ENCODE measurements at regions not wholly inside any gene's neighbourhood (a gene's known extent, or its start where the extent isn't known, plus 50 kb on each side); places are given as distances from the start of the nearest gene placed in this dataset.

DNA sequence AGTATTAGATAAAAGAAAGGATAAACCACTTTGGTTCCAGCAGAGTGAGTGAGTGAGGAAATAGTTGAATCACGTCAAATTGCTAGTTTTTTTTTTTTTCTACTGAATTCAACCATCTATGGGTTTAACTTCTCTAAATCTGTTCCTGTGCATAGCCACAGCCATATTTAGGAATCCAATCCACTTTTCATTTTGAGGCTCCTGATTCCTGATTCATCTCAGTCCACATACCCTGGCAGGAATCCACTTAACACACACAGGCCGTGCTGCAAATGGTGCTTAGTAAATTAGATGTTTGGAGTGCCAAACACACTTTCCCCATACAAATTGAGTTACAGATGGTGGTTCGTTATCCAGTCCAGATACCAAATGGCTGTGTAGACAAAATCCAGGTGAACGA lies 220.3 kb downstream of the ALDH8A1 start:
- TF ChIP-seq, protein P1, sequence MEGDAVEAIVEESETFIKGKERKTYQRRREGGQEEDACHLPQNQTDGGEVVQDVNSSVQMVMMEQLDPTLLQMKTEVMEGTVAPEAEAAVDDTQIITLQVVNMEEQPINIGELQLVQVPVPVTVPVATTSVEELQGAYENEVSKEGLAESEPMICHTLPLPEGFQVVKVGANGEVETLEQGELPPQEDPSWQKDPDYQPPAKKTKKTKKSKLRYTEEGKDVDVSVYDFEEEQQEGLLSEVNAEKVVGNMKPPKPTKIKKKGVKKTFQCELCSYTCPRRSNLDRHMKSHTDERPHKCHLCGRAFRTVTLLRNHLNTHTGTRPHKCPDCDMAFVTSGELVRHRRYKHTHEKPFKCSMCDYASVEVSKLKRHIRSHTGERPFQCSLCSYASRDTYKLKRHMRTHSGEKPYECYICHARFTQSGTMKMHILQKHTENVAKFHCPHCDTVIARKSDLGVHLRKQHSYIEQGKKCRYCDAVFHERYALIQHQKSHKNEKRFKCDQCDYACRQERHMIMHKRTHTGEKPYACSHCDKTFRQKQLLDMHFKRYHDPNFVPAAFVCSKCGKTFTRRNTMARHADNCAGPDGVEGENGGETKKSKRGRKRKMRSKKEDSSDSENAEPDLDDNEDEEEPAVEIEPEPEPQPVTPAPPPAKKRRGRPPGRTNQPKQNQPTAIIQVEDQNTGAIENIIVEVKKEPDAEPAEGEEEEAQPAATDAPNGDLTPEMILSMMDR (IDR thresholded peaks at IDR 0.05; ENCODE audit: extremely low read depth, missing control alignments): no peak
- DNase-seq (ENCODE audit: low spot score): no peak

DNA sequence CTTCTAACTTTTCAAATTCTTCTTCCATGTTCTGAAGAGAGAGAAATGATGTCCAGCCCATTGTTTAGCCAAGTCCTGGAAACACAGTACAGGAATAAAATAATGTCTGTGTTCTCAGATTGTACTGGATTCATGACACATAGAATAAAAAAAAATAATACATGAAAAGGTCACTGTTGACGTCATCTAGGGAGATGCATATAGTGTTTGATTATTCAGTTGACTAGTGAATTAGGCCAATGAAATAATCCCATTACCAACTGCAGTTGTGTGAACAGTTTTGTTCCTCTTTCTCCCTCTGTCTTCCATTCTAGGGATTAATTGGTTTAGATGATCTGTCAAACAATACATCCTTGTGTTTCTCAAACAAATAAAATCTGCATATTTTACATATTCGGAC lies 222.8 kb downstream of the ALDH8A1 start:
- TF ChIP-seq, protein P1 (IDR thresholded peaks at IDR 0.05; ENCODE audit: extremely low read depth, missing control alignments): no peak

DNA sequence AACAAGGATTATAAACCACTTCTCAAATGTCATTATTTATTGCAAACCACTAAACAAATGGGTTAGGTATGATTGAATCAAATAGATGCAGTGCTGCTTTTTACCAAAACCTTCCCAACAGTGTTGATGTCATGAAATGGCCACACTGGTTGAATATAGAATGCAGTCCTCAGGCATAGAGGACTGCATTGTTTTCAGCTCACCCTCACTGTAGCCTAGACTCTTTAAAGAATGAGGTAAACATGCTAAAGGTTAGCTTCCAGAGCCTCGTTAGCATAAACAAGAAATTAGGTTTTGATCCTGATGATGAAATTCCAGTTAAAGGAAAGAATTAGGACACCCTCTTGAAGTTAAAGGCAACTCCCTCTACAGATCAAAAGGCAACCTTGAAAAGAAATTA lies 224.3 kb downstream of the ALDH8A1 start:
- DNase-seq (ENCODE audit: low spot score): no peak
- TF ChIP-seq, protein P1 (IDR thresholded peaks at IDR 0.05; ENCODE audit: extremely low read depth, missing control alignments): no peak

More for the DNA sequence above, 222.8 kb downstream of the ALDH8A1 start:
- no peak for DNase-seq (ENCODE audit: low spot score)

DNA sequence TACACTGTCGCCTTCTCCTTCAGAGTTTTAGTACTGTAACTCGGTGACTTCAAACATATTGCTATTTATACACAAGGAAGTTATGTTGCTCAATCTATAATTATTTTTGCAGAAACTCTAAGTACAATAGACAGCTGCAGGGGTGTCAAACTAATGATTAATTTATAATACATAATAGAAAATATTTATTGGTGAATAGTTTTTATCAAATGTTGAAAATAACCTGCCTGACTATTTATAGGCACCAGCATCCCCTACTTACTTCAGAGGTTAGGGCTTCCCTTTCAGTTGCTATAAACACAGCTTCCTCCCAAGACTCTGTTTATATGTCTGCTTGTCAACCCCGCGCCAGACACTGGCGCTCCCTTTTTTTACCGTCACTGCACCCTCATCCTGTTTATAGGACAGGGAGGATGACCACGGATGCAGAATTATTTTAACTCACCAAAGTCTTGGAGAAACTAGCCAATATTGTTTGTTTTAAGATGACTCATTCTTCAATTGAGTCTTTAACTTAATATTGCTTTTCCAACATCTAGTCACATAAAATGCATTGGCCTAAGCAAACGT lies 225.0 kb downstream of the ALDH8A1 start:
- TF ChIP-seq, protein P1 (IDR thresholded peaks at IDR 0.05; ENCODE audit: extremely low read depth, missing control alignments): no peak
- DNase-seq (ENCODE audit: low spot score): no peak

DNA sequence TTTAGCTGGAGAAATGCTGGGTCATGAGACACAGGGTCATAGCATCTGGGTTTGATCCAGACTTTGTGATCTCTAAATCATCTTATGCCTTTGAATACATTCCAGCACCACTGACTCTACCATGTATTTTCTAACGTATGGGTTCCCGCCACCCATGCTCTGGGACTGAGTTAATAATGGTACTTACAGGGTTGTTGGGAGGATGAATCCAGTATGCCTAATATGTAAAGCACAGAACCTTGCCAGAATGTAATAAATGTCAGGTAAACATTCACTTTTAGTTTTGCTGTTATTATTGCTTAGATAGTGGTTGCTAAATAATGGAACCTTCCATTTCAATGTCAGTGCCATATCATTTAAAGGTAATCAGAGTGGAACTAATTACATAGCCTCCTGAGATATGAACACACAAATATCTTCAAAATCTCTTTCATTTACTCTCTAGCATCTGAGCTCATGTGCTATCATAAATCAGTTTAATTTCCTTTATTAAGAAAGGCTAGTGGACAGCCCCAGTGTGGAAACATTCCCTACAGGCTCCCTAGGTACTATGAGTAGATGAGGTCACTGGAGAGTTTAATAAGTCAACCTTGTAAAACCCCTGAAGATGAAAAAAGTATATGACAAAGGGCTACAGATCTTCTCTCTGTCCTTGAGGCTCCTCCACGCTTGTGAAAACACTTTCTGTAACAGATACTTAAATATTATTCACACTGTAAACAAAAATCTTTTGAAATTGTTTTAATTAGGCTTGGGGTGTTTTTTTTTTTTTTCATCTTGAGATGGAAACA lies 226.6 kb downstream of the ALDH8A1 start:
- TF ChIP-seq, protein P1 (IDR thresholded peaks at IDR 0.05; ENCODE audit: extremely low read depth, missing control alignments): no peak
- DNase-seq (ENCODE audit: low spot score): no peak

DNA sequence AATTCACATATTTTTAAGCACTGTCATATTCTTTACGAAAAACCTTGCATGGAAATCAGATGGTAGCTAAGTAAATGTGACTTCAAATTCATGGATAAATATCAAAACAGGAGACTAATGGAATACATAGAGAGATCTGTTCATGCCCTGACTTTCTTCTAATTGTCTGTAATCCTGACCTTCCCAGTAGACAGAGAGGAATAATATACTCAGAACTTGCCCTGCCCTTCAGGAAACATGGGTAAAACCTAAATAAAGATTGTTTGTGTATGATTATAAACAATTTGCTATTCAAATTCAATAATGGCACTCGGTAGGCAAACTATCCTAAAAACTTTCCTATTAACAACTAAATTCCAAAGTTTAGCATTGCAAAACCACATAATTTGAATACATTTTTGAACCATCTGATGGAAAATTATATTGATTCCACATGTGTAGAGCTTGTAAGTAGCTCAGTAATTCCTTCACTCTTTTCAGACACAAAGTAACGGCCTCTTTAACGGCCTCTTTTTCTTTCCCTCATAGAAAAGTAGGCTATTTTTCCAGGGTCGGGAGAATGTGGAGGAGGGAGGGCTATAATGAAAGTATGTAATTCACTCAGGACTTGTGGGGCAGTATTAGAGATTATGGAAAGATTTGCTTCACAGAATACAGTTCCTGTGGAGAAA lies 227.6 kb downstream of the ALDH8A1 start:
- DNase-seq (ENCODE audit: low spot score): no peak
- TF ChIP-seq, protein P1 (IDR thresholded peaks at IDR 0.05; ENCODE audit: extremely low read depth, missing control alignments): no peak

DNA sequence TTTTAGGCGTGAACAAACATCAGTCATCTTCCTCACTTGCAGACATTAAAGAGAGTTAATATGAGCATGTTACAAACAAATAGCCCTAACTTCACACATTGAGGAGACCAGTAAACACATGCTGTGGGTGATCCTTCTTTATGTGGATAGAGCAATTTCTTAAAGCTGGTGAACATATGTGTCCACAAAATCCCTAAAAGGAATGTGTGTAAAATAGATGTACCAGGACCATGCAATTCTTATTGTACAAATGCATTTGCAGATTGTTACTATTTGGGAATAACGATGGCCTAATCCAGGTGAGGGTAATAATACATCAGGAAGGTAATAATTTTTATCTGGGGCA lies 228.9 kb downstream of the ALDH8A1 start:
- TF ChIP-seq, protein P1 (IDR thresholded peaks at IDR 0.05; ENCODE audit: extremely low read depth, missing control alignments): no peak
- no peak for DNase-seq (ENCODE audit: low spot score)
